CD8-positive, alpha-beta memory T cell (primary cell): ENCODE measurements at regions not wholly inside any gene's neighbourhood (a gene's known extent, or its start where the extent isn't known, plus 50 kb on each side); places are given as distances from the start of the nearest gene placed in this dataset.
"Not testable (repeated sequence)": the region's sequence is repeated elsewhere in the genome, so short reads cannot be mapped to it uniquely, and the experiment has no call there.

Source experiments
- CTCF ChIA-PET: fragments of 350-600 bp; sonication (Branson Sonifier 250); formaldehyde crosslinking; loops from one replicate; lab custom pipeline; 2021; ENCODE audit warnings: antibody characterized with exemption; lab: Charles Lee
- POLR2A ChIA-PET: fragments of 350-600 bp; sonication (Branson Sonifier 250); formaldehyde crosslinking; loops from one replicate; lab custom pipeline; 2021; ENCODE audit warnings: antibody characterized with exemption; lab: Charles Lee
- DNase-seq, 5 donors: peaks; one replicate each; pipeline versions ENCODE4 v3.0.0 to v3.0.0-alpha.2; 2020 to 2022; ENCODE audit warnings: mixed read lengths in 1 of 5
- H3K27ac ChIP-seq: one replicate; pipeline ENCODE4 v1.7.0; 2013; ENCODE audit warnings: low read depth, mild to moderate bottlenecking, low read length, moderate library complexity
- H3K27me3 ChIP-seq: 2 replicates; pipeline ENCODE4 v1.7.0; 2013; ENCODE audit warnings: low read length, mild to moderate bottlenecking; ENCODE audit not compliant: insufficient read depth, poor library complexity, severe bottlenecking
- H3K36me3 ChIP-seq: 2 replicates; pipeline ENCODE4 v1.7.0; 2013; ENCODE audit warnings: mild to moderate bottlenecking, low read length, moderate library complexity; ENCODE audit not compliant: insufficient read depth
- H3K4me1 ChIP-seq: 2 replicates; pipeline ENCODE4 v1.7.0; 2013; ENCODE audit warnings: mild to moderate bottlenecking, low read length, moderate library complexity; ENCODE audit not compliant: insufficient read depth
- H3K4me3 ChIP-seq: 2 replicates; pipeline ENCODE4 v1.7.0; 2013; ENCODE audit warnings: mild to moderate bottlenecking, low read length
- H3K9me3 ChIP-seq: 2 replicates; pipeline ENCODE4 v1.7.0; 2013; ENCODE audit warnings: mild to moderate bottlenecking, low read length
- H3K27ac Mint-ChIP-seq, 8 donors: one replicate each; pipeline ENCODE4 v1.8.0; 2020 to 2021; ENCODE audit warnings: mixed read lengths in 8 of 8, mild to moderate bottlenecking in 6 of 8, inconsistent platforms in 3 of 8, moderate library complexity in 3 of 8
- H3K27me3 Mint-ChIP-seq, 2 donors: one replicate each; pipeline ENCODE4 v1.8.0; 2020 to 2021; ENCODE audit warnings: mixed read lengths in 2 of 2, mild to moderate bottlenecking in 1 of 2, moderate library complexity in 1 of 2
- H3K36me3 Mint-ChIP-seq, 3 donors: one replicate each; pipeline ENCODE4 v1.8.0; 2020 to 2021; ENCODE audit warnings: mixed read lengths in 3 of 3, inconsistent platforms in 1 of 3, mild to moderate bottlenecking in 1 of 3
- H3K4me1 Mint-ChIP-seq, 3 donors: one replicate each; pipeline ENCODE4 v1.8.0; 2020 to 2021; ENCODE audit warnings: mixed read lengths in 3 of 3, inconsistent platforms in 1 of 3, mild to moderate bottlenecking in 1 of 3
- H3K4me3 Mint-ChIP-seq, 7 donors: one replicate each; pipeline ENCODE4 v1.8.0; 2020 to 2021; ENCODE audit warnings: mixed read lengths in 7 of 7, mild to moderate bottlenecking in 6 of 7, moderate library complexity in 4 of 7, inconsistent platforms in 2 of 7
- H3K9me3 Mint-ChIP-seq, 5 donors: one replicate each; pipeline ENCODE4 v1.8.0; 2020 to 2022; ENCODE audit warnings: mixed read lengths in 5 of 5, mild to moderate bottlenecking in 3 of 5, moderate library complexity in 2 of 5, inconsistent platforms in 1 of 5

DNA sequence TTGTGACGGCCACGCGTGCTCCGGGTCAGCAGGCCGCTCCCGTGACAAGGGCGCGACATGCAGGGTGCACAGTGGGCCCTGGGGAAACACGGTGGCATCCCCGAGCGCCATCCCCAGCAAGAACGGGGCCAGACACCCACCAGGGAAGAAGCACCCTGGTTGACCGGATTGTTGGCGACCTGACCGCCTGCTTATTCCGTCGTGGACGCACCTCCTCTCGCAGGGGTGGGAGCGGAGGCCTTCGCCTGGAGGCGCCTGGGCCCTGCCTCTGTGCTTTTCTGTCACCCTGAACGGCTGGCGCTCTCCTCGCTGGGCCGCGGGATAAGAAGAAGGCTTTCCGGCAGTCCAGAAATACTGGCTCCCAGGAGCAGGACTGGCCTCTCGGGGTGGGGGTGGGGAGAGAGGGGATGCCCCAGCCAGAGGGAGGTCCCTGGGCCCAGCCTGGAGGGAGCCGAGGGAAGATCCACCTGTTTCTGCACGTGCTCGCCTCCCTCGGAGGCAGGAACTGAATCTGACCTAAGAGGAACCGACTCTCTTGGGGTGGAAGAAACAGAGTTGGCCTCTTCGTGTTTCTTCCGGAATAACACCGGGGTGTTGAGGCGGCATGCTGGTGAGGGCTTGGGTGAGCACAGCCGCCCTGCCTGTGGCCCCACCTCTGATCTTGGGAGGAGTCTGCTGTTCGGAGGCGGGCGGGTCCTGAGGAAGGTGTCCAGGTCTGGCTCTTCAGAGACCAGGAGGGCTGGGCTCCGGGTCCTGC is 4394.2 kb upstream of the TPTE start:
- POLR2A ChIA-PET, result not testable (repeated sequence)

GRCh38 chr21:6130734-6131133 is 4390.6 kb upstream of the TPTE start:
- CTCF ChIA-PET, DNase-seq, POLR2A ChIA-PET, H3K36me3 Mint-ChIP-seq, H3K27ac Mint-ChIP-seq, H3K27ac ChIP-seq, H3K27me3 ChIP-seq, H3K36me3 ChIP-seq, H3K4me1 ChIP-seq, H3K9me3 ChIP-seq, H3K4me1 Mint-ChIP-seq, H3K27me3 Mint-ChIP-seq, H3K4me3 Mint-ChIP-seq, H3K4me3 ChIP-seq, H3K9me3 Mint-ChIP-seq: not testable (repeated sequence)

More for the DNA sequence above, 4394.2 kb upstream of the TPTE start:
- peak in 1 of 5 donors; percentile 23 for DNase-seq
- CTCF ChIA-PET, H3K9me3 ChIP-seq, H3K36me3 Mint-ChIP-seq, H3K4me1 ChIP-seq, H3K36me3 ChIP-seq, H3K27ac ChIP-seq, H3K4me3 Mint-ChIP-seq, H3K9me3 Mint-ChIP-seq, H3K4me1 Mint-ChIP-seq, H3K27me3 Mint-ChIP-seq, H3K4me3 ChIP-seq, H3K27ac Mint-ChIP-seq, H3K27me3 ChIP-seq: not testable (repeated sequence)

GRCh38 chr21:6133373-6133772 is 4388.0 kb upstream of the TPTE start:
- H3K36me3 Mint-ChIP-seq, H3K4me3 Mint-ChIP-seq, H3K27me3 ChIP-seq, H3K9me3 Mint-ChIP-seq, H3K27ac ChIP-seq, H3K4me3 ChIP-seq, H3K27me3 Mint-ChIP-seq, CTCF ChIA-PET, H3K36me3 ChIP-seq, H3K27ac Mint-ChIP-seq, POLR2A ChIA-PET, DNase-seq, H3K4me1 ChIP-seq, H3K4me1 Mint-ChIP-seq, H3K9me3 ChIP-seq: not testable (repeated sequence)

- H3K36me3 Mint-ChIP-seq, H3K4me1 Mint-ChIP-seq, CTCF ChIA-PET, DNase-seq, POLR2A ChIA-PET, H3K27ac ChIP-seq, H3K27me3 Mint-ChIP-seq, H3K9me3 ChIP-seq, H3K9me3 Mint-ChIP-seq, H3K36me3 ChIP-seq, H3K27me3 ChIP-seq, H3K4me3 Mint-ChIP-seq, H3K27ac Mint-ChIP-seq, H3K4me3 ChIP-seq, H3K4me1 ChIP-seq: not testable (repeated sequence)
Observed at GRCh38 chr21:6133852-6134630, 4387.3 kb upstream of the TPTE start.

- H3K9me3 ChIP-seq, H3K4me3 Mint-ChIP-seq, POLR2A ChIA-PET, CTCF ChIA-PET, H3K27me3 ChIP-seq, H3K27me3 Mint-ChIP-seq, DNase-seq, H3K4me1 Mint-ChIP-seq, H3K36me3 ChIP-seq, H3K4me3 ChIP-seq, H3K27ac ChIP-seq, H3K9me3 Mint-ChIP-seq, H3K36me3 Mint-ChIP-seq, H3K4me1 ChIP-seq, H3K27ac Mint-ChIP-seq: not testable (repeated sequence)
Observed at GRCh38 chr21:6136732-6137131, 4384.7 kb upstream of the TPTE start.

DNA sequence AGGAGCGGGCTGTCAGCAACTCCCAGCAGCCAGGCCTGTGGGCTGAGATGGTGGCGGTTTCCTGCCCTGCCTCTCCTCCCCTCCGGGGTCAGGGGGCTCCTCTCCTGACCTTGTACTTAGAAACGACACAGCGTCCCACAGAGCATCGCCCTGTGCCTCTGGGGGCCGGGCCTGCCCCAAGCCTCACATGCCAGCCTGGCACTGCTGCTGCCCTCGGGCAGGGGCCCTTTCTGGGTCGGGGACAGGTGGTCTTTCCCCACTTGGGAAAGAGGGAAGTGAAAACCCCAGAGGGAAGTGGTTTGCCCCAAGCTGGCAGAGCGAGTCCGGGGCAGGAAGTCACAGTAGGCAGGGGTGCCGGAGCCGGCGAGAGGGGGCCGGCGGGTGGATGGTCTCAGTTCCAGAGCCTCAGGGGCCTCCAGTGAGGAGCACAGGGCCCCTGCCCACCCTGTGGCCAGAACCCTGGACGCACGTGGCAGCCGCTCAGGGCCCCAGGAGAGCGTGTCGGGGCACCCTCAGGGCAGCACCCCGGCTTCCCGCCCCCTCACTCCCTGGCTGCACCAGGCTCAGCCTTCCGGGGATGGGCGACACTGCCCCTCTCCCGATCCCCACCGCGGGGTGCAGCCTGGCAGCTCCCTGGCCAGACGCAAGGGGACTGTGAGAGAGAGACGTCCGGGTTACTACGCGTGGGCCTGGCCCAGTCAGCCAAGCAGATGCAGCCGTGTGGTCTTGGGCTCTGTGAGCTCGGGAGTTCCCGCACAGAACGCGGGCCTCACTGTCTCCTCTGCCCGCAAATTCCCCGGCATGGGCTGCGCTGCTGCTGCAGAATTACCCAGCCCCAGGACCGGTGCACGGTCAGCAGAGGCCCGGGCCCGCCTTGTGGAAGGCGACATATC is 4382.9 kb upstream of the TPTE start:
- H3K9me3 ChIP-seq, POLR2A ChIA-PET, CTCF ChIA-PET, H3K36me3 ChIP-seq, H3K36me3 Mint-ChIP-seq, H3K9me3 Mint-ChIP-seq, H3K27ac ChIP-seq, DNase-seq, H3K4me1 ChIP-seq, H3K27me3 ChIP-seq, H3K4me3 ChIP-seq, H3K4me3 Mint-ChIP-seq, H3K27ac Mint-ChIP-seq, H3K27me3 Mint-ChIP-seq, H3K4me1 Mint-ChIP-seq: not testable (repeated sequence)

GRCh38 chr21:6139331-6139730 is 4382.1 kb upstream of the TPTE start:
- H3K36me3 ChIP-seq, H3K27ac ChIP-seq, H3K4me1 ChIP-seq, H3K4me3 Mint-ChIP-seq, H3K27me3 ChIP-seq, H3K4me1 Mint-ChIP-seq, H3K9me3 ChIP-seq, POLR2A ChIA-PET, CTCF ChIA-PET, H3K27ac Mint-ChIP-seq, DNase-seq, H3K36me3 Mint-ChIP-seq, H3K27me3 Mint-ChIP-seq, H3K9me3 Mint-ChIP-seq, H3K4me3 ChIP-seq: not testable (repeated sequence)

DNA sequence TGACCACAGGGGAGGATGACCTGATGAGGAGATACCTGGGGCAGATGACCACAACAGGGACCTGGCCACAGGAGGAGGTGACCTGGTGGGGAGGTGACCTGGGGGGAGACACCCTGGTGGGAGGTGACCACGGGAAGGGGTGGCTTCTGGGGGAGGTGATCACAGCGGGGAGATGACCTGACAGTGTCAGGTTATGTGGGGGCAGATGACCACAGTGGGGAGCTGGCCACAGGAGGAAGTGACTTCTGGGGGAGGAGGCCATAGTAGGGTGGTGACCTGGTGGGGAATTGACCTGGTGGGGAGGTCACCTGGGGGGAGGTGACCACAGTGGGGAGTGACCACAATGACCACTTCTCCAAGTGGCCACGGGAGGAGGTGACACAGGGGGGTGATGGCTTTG is 4381.5 kb upstream of the TPTE start:
- H3K4me3 ChIP-seq, CTCF ChIA-PET, H3K9me3 Mint-ChIP-seq, H3K4me1 ChIP-seq, H3K4me3 Mint-ChIP-seq, H3K36me3 ChIP-seq, H3K36me3 Mint-ChIP-seq, H3K27me3 ChIP-seq, POLR2A ChIA-PET, H3K27me3 Mint-ChIP-seq, H3K27ac ChIP-seq, DNase-seq, H3K4me1 Mint-ChIP-seq, H3K27ac Mint-ChIP-seq, H3K9me3 ChIP-seq: not testable (repeated sequence)
